GM19463 (cell line): ENCODE measurements at regions not wholly inside any gene's neighbourhood (a gene's known extent, or its start where the extent isn't known, plus 50 kb on each side); places are given as distances from the start of the nearest gene placed in this dataset.
"Not testable (repeated sequence)": the region's sequence is repeated elsewhere in the genome, so short reads cannot be mapped to it uniquely, and the experiment has no call there.

Experiments used
- ATAC-seq: cut with Tn5 transposase; IDR thresholded peaks from one replicate; pipeline ENCODE4 v1.9.1; 2021; ENCODE audit warnings: mild to moderate bottlenecking, moderate library complexity; ENCODE audit not compliant: unreplicated experiment

GRCh38 chr13:111006506-111007031 is 91.7 kb upstream of the ANKRD10 start:
- ATAC-seq, result no peak

DNA sequence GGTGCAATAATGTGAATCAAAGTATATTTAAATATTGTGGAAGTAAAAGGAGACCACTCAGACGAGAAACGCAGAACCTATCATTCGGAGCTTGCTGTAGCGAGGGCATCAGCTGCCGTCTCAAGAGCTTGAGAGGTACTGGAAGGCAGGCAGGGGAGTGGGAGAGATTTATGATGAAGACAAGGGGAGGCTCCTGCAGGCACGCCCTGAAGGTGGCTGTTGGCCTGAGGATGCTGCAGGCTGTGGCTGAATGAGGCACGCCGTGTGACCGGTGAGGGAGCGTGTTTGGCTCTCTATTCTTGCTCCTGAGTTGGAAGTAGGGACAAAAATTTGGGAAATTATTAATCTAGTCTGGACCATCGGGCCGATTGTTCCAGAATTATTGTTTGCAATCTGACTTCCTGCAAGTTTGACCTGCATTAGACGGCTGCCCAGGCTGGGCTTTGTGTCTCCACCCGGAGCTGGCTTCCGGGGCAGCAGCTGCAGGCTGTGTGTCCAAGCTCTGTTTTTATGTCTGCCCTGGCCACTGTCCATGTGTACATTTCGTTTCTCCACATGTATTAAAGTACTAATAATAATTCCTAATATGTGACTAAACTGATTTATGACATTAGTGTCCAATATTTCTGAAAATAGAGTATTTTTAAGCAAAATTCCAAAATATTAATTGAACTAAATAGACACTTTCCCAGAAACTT is 91.1 kb upstream of the ANKRD10 start:
- no peak for ATAC-seq

GRCh38 chr13:111005364-111005763 is 90.5 kb upstream of the ANKRD10 start:
- no peak for ATAC-seq

DNA sequence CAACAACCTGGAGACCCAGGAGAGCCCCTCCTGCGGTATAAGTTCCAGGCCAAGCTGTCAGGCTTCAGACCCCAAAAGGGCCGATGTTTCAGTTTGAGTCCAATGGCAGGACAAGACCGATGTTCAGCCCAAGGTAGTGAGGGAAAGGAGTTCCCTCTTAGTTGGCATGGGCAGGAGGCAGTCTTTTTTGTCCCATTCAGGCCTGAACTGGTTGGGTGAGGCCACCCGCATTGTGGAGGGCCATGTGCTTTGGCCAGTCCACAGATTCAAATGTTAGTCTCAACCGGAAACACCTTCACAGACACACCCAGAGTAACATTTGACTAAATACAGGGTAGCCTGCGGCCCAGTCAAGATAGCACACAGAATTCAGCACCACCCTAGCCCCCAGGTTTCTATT is 89.6 kb upstream of the ANKRD10 start:
- ATAC-seq, result no peak

DNA sequence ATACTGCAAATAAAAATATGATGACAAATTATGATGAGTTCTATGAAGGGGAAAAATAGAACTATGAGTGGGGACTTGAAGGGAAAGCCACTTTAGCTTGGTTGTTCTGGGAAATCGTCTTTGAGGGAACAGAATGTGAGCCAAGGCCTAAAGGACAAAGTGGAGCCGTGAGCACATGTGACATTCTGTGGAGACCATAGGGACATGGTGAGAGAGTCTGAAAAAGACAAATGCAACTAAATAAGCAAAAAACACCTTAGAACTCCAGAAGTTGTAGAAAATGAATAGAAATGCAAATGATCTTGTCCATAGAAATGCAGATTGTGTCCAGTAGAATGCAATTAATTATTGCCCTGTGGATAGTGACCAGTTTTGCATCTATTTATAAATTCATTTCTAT is 86.8 kb upstream of the ANKRD10 start:
- ATAC-seq, result no peak

GRCh38 chr13:110993788-110994187 is 78.9 kb upstream of the ANKRD10 start:
- no peak for ATAC-seq

DNA sequence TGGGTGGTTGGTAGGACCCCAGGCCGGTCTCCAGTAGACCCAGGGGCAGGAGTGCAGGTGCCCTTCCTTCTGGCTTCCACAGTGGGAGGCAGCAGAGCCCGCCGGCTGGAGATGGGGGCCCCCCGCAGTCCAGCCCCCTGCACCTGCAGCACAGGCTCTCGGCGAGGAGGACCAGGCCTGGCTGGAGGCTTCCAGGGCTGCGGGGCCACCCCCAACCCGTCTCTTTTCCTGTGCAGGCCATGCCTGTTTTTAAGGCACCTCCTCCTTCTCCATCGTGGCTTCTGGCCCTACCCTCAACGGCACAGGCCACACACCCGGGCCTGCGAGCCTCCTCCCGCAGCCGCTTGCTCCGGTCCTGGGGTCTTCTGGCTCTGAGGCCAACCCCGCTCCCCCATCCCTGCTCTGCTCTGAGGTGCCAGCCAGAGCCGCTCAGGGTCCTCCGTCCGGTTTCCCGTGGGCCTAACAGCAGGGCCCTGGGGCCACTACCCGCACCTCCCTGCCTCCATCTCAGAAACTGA is 77.2 kb upstream of the ANKRD10 start:
- no peak for ATAC-seq

DNA sequence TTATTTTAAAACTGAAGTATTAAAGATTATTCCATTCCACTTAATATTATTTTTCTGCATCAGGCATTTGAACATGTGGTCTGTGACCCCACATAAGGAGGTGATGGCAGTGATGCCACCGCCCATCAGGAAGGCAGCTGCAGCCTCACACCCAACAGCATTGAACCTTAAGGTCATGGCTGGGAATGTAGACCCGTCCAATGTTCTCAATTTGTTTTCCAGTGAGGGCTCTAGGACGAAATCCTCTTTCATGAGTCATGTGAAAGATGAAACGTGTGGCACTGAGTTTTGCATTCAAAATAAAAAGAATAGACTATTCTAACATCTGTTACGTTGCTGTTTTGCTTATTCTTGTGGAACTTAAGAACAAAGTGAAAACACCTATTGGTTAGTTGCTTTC is 74.5 kb upstream of the ANKRD10 start:
- no peak for ATAC-seq

DNA sequence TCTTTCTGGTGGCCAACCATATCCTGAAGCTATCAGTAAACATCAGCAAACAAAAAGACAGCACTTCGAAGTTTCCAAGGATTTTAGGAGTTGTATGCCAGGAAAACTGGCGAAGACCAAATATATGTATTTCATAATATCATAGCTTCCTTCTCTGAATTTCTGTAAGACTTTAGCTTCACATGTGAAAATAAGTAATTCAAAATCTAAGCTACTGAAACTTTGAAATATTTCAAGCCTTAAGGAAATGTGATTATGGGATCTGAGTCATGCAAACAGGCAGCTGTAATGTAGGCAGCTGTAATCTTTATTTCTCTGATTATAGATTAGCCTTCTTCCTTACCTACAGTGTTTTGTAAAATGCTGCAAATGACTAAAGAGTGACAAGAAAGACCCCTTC is 70.7 kb upstream of the ANKRD10 start:
- no peak for ATAC-seq

GRCh38 chr13:110984798-110985197 is 69.9 kb upstream of the ANKRD10 start:
- ATAC-seq, result no peak

DNA sequence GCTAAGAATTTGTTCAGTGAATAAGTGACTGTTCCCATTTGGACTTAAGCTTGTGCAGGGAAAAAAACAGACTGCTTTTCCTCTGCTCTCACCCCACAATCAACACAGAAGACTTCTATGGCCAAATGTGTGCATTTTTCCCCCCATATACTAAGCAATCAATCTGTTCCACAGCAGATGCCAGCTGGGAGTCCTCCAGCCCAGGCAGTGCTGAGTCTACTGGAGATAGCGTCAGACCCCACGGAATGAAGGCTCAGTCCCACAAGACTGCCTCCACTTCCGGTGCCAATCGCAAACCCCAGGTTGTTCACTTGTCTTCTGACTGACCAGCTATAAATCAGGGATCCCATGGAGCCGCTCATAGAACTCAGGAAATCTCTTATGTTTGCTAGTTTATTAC is 69.5 kb upstream of the ANKRD10 start:
- no peak for ATAC-seq

DNA sequence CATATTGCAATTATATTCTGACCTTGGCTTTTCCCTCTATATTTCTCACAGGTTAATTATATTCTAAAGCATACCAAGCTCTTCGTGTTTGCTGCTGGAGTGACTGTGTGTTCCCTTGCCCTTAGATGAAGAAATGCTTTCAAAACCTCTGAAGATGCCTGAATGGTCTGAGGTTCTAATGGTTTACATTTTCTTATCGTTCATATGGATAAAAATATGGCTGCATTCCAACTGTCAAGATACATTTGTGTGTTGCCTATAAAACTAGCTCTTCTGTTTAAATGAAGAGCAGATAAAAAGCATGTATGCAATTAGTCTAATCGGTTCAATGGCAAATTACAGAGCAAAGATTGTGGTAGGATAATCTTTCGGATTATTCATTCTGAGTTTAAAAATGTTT is 68.4 kb upstream of the ANKRD10 start:
- no peak for ATAC-seq

GRCh38 chr13:110981379-110981778 is 66.5 kb upstream of the ANKRD10 start:
- ATAC-seq, result no peak

- no peak for ATAC-seq
Measured at GRCh38 chr13:110980921-110981320, 66.1 kb upstream of the ANKRD10 start.

DNA sequence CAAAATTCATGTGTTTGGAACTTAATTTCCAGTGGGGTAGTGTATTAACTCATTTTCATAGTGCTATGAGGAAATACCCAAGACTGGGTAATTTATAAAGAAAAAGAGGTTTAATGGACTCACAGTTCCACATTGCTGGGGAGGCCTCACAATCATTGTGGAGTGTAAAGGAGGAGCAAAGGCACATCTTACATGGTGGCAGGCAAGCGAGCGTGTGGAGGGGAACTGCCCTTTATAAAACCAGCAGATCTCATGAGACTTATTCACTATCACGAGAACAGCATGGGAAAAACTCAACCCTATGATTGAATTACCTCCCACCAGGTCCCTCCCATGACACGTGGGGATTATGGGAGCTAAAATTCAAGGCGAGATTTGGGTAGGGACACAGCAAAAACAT is 64.3 kb upstream of the ANKRD10 start:
- not testable (repeated sequence) for ATAC-seq

DNA sequence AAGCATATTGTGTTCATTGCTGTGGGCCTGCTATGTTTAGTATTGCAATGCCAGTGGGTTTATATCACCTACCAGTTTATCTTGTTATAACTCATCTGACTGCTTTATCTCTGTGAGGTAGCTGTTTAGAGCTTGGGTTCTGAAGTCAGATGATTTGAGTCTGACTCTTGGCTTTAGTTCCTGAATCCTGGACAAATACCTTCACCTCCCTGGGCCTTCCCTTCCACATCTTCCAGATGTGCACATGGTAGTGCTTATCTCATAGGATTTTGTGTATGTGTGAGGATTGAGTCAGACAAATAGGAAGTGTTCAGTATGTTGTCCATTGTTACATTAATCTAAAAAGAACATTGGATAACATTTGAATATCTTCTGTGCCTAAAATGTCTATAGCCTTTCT is 63.5 kb upstream of the ANKRD10 start:
- ATAC-seq, result no peak

- no peak for ATAC-seq
Measured at GRCh38 chr13:110976785-110977184, 61.9 kb upstream of the ANKRD10 start.

DNA sequence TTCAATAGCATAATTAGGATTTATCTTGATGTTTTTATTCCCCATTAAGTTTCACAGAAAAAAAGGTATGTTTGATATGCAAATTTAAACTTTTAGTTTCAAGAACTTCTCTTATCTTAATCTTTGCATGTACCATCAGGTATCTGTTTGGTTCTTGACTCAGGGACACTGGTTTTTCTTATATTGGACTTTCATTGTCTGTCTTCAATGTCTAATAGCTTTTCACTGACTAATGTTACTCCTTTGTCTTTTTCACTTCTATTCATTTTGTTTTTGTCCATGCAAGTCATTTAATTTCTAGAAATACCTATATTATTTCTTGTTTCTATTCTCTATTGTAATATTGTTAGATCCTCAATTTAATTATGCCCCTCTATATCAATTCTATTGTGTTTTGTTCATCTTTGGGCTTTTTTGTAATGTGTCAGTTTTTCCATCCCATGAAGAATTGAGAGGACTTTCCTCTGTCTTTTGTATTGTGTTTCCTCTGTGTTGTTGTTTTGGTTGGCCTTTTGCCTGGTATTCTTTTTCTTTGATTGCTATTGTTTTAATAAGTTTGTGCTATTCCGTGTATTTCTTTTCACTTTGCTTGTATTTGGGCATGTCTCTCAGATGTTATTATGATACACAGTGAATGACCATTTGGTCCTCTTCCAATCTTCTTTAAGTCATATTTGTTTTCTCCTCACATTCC is 58.3 kb upstream of the ANKRD10 start:
- no peak for ATAC-seq

GRCh38 chr13:110971486-110971885 is 56.6 kb upstream of the ANKRD10 start:
- ATAC-seq, result no peak

GRCh38 chr13:110967156-110967855 is 52.4 kb upstream of the ANKRD10 start:
- not testable (repeated sequence) for ATAC-seq

- ATAC-seq, result no peak
Measured at GRCh38 chr13:110965755-110966134, 50.9 kb upstream of the ANKRD10 start.
